ENCODE measurements at regions not wholly inside any gene's neighbourhood (a gene's known extent, or its start where the extent isn't known, plus 50 kb on each side); places are given as distances from the start of the nearest gene placed in this dataset.

DNA sequence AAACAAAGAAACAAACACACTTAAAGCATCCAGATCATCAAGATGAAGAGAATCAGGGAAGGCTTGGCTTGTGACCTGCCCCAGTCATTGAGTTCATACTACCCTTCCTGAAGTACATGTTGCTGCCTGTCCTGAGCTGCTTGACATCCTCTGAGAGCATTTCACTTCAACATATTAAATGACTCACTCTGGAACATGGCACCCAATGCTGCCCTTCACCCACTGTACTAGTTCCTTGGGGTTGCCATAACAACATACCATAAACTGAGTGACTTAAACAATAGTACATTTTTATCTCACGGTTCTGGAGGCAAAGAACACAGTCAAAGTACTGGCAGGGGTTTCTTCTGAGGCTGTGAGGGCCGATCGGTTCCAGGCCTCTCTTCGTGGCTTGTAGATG is 371.3 kb downstream of the RNF144A start:
- intact Hi-C loops (cut with micrococcal nuclease): no loop called here
- no peak for TF ChIP-seq CTCF (IDR thresholded peaks at IDR 0.05)
- ChIA-PET POLR2A (no interaction called here), CTCF (no interaction called here)
- ATAC-seq (no peak), DNase-seq (no peak)
- H3K36me3 Mint-ChIP-seq (ENCODE audit: low read depth): no peaks in the 10 kb centered on the region
- H3K4me3 Mint-ChIP-seq: no peak overlapping the region
- H3K9me3 Mint-ChIP-seq: no peaks in the 10 kb centered on the region
- no peaks in the 10 kb centered on the region for H3K4me1 Mint-ChIP-seq (ENCODE audit: low read depth)
- H3K27me3 Mint-ChIP-seq: no peaks in the 10 kb centered on the region
- no peak overlapping the region for H3K27ac Mint-ChIP-seq

GRCh38 chr2:7289697-7290096 is 372.5 kb downstream of the RNF144A start:
- no peak for DNase-seq
- intact Hi-C loops (cut with micrococcal nuclease): no loop called here
- no peaks in the 10 kb centered on the region for H3K9me3 Mint-ChIP-seq

DNA sequence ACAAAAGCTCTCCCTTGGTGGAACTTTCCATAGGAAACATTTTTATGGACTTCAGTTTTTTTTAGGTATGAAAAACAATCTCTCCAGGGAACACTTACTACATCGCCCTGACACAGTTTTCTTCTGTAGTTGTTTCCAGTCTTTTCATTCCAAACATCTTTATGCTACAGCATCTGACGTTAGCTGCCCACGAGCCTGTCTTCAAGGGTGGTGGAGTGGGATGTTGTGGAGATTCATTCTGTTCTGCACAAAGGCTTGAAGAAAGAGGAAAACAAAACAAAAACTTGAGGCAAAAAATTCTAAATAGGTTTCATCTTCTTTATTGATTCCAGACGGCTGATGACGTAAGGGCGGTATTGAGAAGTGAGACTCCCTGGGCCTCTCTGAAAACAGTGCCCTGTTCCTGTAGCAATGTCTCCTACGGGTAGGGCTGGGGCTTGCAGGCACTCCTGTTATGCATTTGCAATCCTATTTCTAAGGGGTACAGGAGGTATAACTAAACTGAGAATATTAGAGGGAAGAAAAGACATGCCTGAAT is 375.0 kb downstream of the RNF144A start:
- Mint-ChIP-seq H3K4me3 (no peak overlapping the region), H3K27ac (no peak overlapping the region), H3K27me3 (no peaks in the 10 kb centered on the region), H3K4me1 (ENCODE audit: low read depth) (no peaks in the 10 kb centered on the region), H3K9me3 (no peaks in the 10 kb centered on the region), H3K36me3 (ENCODE audit: low read depth) (no peaks in the 10 kb centered on the region)
- ATAC-seq: no peak
- ChIA-PET CTCF (interaction anchor here (1.1 kb wide), 1 partner anchor 89 kb away, joined by 5 read pairs; no protein-coding TSS in a partner anchor), POLR2A (no interaction called here)
- intact Hi-C loops (cut with micrococcal nuclease): no loop called here
- TF ChIP-seq CTCF (IDR thresholded peaks at IDR 0.05): no peak
- no peak for DNase-seq

More at GRCh38 chr2:7289697-7290096, 372.5 kb downstream of the RNF144A start:
- ChIA-PET POLR2A (no interaction called here), CTCF (no interaction called here)
- Mint-ChIP-seq H3K27me3 (no peaks in the 10 kb centered on the region), H3K27ac (no peak overlapping the region), H3K36me3 (ENCODE audit: low read depth) (no peaks in the 10 kb centered on the region), H3K4me1 (ENCODE audit: low read depth) (no peaks in the 10 kb centered on the region), H3K4me3 (no peak overlapping the region)
- TF ChIP-seq CTCF (IDR thresholded peaks at IDR 0.05): no peak
- no peak for ATAC-seq

GRCh38 chr2:7309582-7309981 is 392.4 kb downstream of the RNF144A start:
- Mint-ChIP-seq H3K27ac (no peak overlapping the region), H3K27me3 (no peaks in the 10 kb centered on the region), H3K36me3 (ENCODE audit: low read depth) (no peaks in the 10 kb centered on the region), H3K9me3 (no peaks in the 10 kb centered on the region), H3K4me3 (no peak overlapping the region), H3K4me1 (ENCODE audit: low read depth) (no peaks in the 10 kb centered on the region)
- intact Hi-C loops (cut with micrococcal nuclease): no loop called here
- CTCF ChIA-PET: no interaction called here
- no peak for TF ChIP-seq CTCF (IDR thresholded peaks at IDR 0.05)
- POLR2A ChIA-PET: no interaction called here
- ATAC-seq: no peak
- no peak for DNase-seq

DNA sequence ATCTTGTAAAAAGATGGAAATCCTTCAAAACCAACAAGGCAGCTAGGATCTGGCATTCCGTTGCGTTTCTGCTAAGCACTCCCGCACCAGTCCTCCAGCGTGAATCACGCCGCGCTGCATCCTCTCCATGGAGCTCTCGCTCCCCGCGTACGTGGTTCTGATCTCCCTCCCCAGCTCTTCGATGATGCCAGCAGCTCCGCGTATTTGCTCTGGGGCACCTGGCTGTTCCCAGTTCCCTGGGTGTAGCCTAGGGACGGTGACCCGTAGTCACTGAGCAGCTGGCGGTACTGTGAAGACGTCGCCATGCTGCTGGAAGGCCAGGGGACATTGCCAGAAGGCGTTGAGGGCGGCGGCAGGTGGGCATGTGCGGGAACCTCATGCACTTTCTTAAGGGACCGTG is 407.5 kb downstream of the RNF144A start:
- ATAC-seq (no peak), DNase-seq (no peak)
- CTCF ChIA-PET: interaction anchor here (1.0 kb wide), 1 partner anchor 302 kb away, joined by 3 read pairs; no protein-coding TSS in a partner anchor
- H3K27ac Mint-ChIP-seq: no peak overlapping the region
- H3K9me3 Mint-ChIP-seq: no peaks in the 10 kb centered on the region
- peaks cover 6% of the 10 kb centered on the region for H3K27me3 Mint-ChIP-seq
- POLR2A ChIA-PET: no interaction called here
- intact Hi-C loops (cut with micrococcal nuclease): no loop called here
- TF ChIP-seq CTCF (IDR thresholded peaks at IDR 0.05): no peak
- H3K4me1 Mint-ChIP-seq (ENCODE audit: low read depth): no peaks in the 10 kb centered on the region
- H3K36me3 Mint-ChIP-seq (ENCODE audit: low read depth): no peaks in the 10 kb centered on the region
- no peak overlapping the region for H3K4me3 Mint-ChIP-seq
